ENCODE measurements at regions not wholly inside any gene's neighbourhood (a gene's known extent, or its start where the extent isn't known, plus 50 kb on each side); places are given as distances from the start of the nearest gene placed in this dataset.

DNA sequence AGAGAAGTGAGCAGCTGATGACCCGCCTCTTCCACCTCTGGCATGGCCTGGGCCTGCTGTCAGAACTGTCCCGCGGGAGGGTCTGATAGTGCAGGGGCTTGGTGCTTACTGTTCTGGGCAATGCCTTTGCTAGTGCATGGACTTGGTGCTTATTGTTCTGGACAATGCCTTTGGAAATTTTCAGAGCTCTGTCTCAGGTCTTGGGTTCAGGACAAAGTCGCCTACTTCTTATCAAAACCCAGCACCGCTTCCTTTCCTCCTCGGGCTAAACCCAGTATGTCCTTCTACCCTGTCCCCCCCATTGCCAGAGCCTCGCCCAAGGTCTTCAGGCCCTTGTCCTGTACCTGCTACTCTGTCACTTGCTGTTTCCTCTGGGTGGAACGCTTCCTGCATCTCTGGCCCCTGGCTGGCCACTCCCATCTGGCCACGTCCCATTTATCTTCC is 149.6 kb downstream of the ACKR3 start:
- Histone ChIP-seq H3K27ac (no peak overlapping the region), H3K4me3 (no peak overlapping the region), H3K4me1 (ENCODE audit: low read depth) (no peaks in the 10 kb centered on the region), H3K9me3 (ENCODE audit: low read depth) (no peaks in the 10 kb centered on the region), H3K27me3 (no peaks in the 10 kb centered on the region), H3K36me3 (no peaks in the 10 kb centered on the region)
- DNase-seq (ENCODE audit: low read depth in 1 of 2, low spot score in 1 of 2), result no peak
- TF ChIP-seq, protein P1, sequence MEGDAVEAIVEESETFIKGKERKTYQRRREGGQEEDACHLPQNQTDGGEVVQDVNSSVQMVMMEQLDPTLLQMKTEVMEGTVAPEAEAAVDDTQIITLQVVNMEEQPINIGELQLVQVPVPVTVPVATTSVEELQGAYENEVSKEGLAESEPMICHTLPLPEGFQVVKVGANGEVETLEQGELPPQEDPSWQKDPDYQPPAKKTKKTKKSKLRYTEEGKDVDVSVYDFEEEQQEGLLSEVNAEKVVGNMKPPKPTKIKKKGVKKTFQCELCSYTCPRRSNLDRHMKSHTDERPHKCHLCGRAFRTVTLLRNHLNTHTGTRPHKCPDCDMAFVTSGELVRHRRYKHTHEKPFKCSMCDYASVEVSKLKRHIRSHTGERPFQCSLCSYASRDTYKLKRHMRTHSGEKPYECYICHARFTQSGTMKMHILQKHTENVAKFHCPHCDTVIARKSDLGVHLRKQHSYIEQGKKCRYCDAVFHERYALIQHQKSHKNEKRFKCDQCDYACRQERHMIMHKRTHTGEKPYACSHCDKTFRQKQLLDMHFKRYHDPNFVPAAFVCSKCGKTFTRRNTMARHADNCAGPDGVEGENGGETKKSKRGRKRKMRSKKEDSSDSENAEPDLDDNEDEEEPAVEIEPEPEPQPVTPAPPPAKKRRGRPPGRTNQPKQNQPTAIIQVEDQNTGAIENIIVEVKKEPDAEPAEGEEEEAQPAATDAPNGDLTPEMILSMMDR (IDR thresholded peaks at IDR 0.05; ENCODE audit: low read depth, low read length), result no peak

DNA sequence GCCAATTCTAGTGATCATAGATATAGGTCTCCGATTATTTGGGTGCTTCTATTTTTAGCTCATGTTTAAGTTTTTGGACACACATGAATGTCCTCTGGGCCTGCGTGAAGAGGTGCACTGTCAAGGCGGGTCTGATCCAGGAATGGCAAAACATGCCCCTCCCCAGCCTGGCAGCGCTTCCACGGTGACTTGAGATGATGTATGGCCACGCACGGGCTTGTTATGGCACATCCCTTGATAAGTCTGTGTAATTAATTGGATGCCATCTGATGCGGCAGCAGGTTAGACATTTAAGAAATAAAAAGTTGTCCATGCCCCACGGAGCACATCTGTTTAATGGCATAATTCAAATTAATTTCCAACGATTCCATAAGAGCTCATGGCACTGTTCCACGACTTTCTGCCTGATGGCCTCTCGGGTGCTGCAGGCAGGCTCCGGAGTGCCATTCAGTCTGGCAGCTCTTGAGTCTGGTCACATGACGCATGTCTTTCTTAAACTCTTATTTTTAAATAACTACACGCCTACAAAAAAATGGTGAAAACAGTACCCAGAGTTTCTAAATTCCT is 151.4 kb downstream of the ACKR3 start:
- no peak overlapping the region for H3K4me3 ChIP-seq
- no peak overlapping the region for H3K27ac ChIP-seq
- no peaks in the 10 kb centered on the region for H3K9me3 ChIP-seq (ENCODE audit: low read depth)
- H3K4me1 ChIP-seq (ENCODE audit: low read depth), result no peaks in the 10 kb centered on the region
- H3K36me3 ChIP-seq, result no peaks in the 10 kb centered on the region
- TF ChIP-seq, protein P1 (IDR thresholded peaks at IDR 0.05; ENCODE audit: low read depth, low read length), result no peak
- no peak for DNase-seq (ENCODE audit: low read depth in 1 of 2, low spot score in 1 of 2)
- H3K27me3 ChIP-seq, result no peaks in the 10 kb centered on the region

DNA sequence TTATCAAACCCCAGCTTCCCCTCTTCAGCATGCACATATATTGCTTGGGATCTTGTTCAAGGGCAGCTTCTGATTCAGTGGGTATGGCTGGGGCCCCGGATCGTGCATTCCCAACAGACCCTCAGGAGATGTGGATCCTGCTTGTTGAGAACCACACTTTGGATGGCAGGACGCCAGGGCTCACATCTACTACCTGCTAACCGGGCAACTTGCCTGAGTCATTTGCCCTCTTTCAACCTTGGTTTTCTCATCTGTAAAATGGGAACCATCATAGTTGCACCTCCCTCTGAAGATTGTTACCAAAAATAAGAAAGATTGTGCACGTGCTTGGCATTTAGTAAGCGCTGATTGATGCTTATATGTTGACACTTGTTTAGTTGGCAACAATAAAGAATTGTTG is 154.6 kb downstream of the ACKR3 start:
- H3K36me3 ChIP-seq, result no peaks in the 10 kb centered on the region
- no peak for DNase-seq (ENCODE audit: low read depth in 1 of 2, low spot score in 1 of 2)
- H3K9me3 ChIP-seq (ENCODE audit: low read depth), result no peaks in the 10 kb centered on the region
- H3K27ac ChIP-seq, result no peak overlapping the region
- TF ChIP-seq, protein P1 (IDR thresholded peaks at IDR 0.05; ENCODE audit: low read depth, low read length), result no peak
- H3K27me3 ChIP-seq, result no peaks in the 10 kb centered on the region
- no peak overlapping the region for H3K4me3 ChIP-seq
- no peaks in the 10 kb centered on the region for H3K4me1 ChIP-seq (ENCODE audit: low read depth)

DNA sequence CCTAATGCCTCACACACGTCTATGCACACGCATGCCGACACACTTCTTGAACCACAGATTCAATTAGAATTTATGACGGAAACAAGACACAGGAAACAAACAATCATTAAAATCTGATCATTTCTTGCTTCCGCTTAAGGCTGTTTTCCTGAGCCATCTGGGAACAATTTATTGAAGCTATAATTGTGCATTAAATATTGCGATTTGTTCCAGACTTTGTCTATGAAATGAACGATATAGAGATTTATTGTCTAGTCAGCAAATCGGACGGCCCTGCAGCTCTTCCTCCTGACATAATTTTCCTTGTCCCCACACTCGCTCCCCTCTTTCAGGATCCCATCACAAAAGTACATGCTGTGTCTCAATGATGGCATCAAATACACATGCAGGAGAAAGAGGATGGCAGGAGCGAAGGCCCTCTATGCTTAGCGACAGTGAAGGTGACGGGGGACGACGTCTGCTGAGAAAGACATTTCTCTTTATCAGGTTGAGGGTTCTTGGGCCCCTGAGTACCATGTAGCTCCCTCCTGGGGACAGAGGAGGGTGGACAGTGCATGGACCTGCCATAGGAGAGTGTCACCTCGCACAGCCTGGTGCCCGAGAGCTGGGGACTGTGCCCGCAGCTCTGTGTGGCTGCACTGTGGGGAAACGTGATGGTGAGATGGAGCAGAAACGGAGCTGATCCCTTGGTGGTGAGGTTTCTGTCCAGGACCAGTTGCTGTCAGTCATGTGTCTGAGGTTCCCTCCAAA is 157.3 kb downstream of the ACKR3 start:
- H3K4me1 ChIP-seq (ENCODE audit: low read depth), result no peaks in the 10 kb centered on the region
- H3K27me3 ChIP-seq, result no peaks in the 10 kb centered on the region
- H3K4me3 ChIP-seq, result no peak overlapping the region
- TF ChIP-seq, protein P1 (IDR thresholded peaks at IDR 0.05; ENCODE audit: low read depth, low read length), result no peak
- no peak for DNase-seq (ENCODE audit: low read depth in 1 of 2, low spot score in 1 of 2)
- no peaks in the 10 kb centered on the region for H3K9me3 ChIP-seq (ENCODE audit: low read depth)
- H3K27ac ChIP-seq, result no peak overlapping the region
- H3K36me3 ChIP-seq, result no peaks in the 10 kb centered on the region

DNA sequence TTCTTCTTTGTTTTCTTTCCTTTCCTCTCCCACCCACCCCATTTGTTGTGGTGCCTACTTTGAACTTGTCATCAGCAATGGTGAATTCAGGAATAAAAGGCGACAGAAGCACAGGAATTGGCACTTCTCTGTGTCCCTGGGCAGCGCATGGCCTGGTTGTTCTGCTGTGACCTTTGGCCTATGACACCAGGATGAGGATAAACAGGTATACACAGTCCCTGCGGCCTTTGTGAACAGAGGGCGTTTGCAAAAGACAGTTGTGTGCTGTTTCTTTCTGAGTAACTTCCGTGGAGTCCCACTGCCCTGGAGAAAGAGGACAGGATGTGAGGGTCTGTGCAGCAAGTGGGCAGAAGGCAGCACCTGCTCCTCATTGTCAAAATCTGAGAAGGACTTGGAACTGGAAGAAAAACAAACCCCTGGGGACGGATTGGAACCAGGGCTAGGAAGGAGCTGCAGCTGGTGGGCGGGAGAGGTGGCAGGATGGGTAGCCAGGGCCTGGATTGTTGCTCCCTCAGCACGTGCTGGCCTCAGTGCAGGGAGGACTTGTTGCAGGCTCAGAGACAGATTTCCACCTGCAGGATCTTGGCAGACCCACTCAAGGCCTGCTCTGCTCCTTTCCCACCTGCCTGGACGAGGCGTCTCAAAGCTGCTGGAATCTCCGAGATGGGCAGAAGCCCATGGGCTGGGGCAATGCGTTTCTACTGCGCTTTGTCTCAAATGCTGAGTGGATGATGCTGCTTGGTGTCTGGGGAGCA is 159.5 kb downstream of the ACKR3 start:
- Histone ChIP-seq H3K36me3 (no peaks in the 10 kb centered on the region), H3K27me3 (no peaks in the 10 kb centered on the region), H3K4me1 (ENCODE audit: low read depth) (no peaks in the 10 kb centered on the region), H3K9me3 (ENCODE audit: low read depth) (no peaks in the 10 kb centered on the region), H3K27ac (no peak overlapping the region), H3K4me3 (no peak overlapping the region)
- no peak for DNase-seq (ENCODE audit: low read depth in 1 of 2, low spot score in 1 of 2)
- TF ChIP-seq, protein P1 (IDR thresholded peaks at IDR 0.05; ENCODE audit: low read depth, low read length), result no peak
